ENCODE measurements at regions not wholly inside any gene's neighbourhood (a gene's known extent, or its start where the extent isn't known, plus 50 kb on each side); places are given as distances from the start of the nearest gene placed in this dataset.

DNA sequence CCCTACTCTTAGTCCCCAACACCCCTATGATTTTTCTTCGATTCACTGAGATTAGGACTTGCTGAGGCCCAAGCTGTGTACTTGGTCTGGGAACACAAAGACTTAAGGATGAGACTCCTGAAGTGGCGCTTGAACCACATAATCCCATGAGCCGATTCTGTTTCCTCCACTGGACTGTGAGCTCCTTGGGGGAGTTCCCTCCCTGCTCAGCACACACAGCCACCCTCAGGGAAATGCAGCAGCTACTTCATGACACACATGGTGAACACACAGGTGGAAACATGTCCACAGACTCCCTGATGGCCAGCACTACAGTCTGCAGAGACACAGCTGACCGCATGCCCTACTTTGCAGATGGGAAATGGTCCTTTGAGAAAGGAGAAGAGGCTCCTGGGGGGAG lies 101.1 kb downstream of the C5orf15 start:
- TF ChIP-seq POLR2A (IDR thresholded peaks at IDR 0.05) (no peak), EP300 (IDR thresholded peaks at IDR 0.05; ENCODE audit: low read depth) (no peak), POLR2AphosphoS5 (IDR thresholded peaks at IDR 0.05) (no peak)
- TF ChIP-seq, protein P1, sequence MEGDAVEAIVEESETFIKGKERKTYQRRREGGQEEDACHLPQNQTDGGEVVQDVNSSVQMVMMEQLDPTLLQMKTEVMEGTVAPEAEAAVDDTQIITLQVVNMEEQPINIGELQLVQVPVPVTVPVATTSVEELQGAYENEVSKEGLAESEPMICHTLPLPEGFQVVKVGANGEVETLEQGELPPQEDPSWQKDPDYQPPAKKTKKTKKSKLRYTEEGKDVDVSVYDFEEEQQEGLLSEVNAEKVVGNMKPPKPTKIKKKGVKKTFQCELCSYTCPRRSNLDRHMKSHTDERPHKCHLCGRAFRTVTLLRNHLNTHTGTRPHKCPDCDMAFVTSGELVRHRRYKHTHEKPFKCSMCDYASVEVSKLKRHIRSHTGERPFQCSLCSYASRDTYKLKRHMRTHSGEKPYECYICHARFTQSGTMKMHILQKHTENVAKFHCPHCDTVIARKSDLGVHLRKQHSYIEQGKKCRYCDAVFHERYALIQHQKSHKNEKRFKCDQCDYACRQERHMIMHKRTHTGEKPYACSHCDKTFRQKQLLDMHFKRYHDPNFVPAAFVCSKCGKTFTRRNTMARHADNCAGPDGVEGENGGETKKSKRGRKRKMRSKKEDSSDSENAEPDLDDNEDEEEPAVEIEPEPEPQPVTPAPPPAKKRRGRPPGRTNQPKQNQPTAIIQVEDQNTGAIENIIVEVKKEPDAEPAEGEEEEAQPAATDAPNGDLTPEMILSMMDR (IDR thresholded peaks at IDR 0.05), result no peak
- Histone ChIP-seq H3K9me3 (no peaks in the 10 kb centered on the region), H3K27me3 (peaks cover 3% of the 10 kb centered on the region), H3K27ac (no peak overlapping the region), H3K4me1 (no peaks in the 10 kb centered on the region), H3K4me3 (no peak overlapping the region), H3K36me3 (no peaks in the 10 kb centered on the region)
- in situ Hi-C loops (cut with MboI; ENCODE audit: low pct_ligation_motif_present in 1 of 4, low pct_unique_long_range_greater_than_20kb in 1 of 4, low sequenced_read_pairs in 3 of 4), result loop anchor here in 2 of 4 donors (25.0 kb wide), 3 partner anchors 430 to 755 kb away; no protein-coding TSS in a partner anchor
- WGBS, 2 donors (ENCODE audit: low coverage in 1 of 2), result 89 to 100% methylated on average over 1 to 4 of the region's 4 CpGs
- DNase-seq, result no peak
- intact Hi-C loops (cut with DNase I; ENCODE audit: low total_unique reads), result no loop called here

DNA sequence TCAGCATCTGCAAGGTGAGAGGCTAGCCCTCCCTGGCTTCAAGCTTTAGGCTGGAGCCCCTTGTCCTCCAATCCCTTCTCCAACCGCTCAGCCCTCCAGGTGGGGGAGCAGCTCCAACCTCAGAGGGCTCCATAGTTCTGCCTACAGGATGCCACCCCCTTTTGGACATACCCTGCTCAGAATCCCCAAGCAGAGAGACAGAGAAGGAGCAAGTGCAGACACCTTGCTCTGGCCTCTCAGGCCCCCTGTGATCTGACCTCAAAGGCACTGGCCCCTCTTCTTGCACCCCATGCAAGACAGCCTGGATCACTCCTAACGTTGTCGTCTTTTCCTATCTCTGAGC lies 101.6 kb downstream of the C5orf15 start:
- no peak for DNase-seq
- H3K36me3 ChIP-seq, result no peaks in the 10 kb centered on the region
- H3K4me3 ChIP-seq, result no peak overlapping the region
- no peak overlapping the region for H3K27ac ChIP-seq
- intact Hi-C loops (cut with DNase I; ENCODE audit: low total_unique reads) (no loop called here), in situ Hi-C loops (cut with MboI; ENCODE audit: low pct_ligation_motif_present in 1 of 4, low pct_unique_long_range_greater_than_20kb in 1 of 4, low sequenced_read_pairs in 3 of 4) (loop anchor here in 2 of 4 donors (25.0 kb wide), 3 partner anchors 430 to 755 kb away; no protein-coding TSS in a partner anchor)
- no peaks in the 10 kb centered on the region for H3K9me3 ChIP-seq
- H3K27me3 ChIP-seq, result peaks cover 3% of the 10 kb centered on the region
- no peaks in the 10 kb centered on the region for H3K4me1 ChIP-seq
- WGBS, 2 donors (ENCODE audit: low coverage in 1 of 2), result 76% methylated on average over 3 of the region's 3 CpGs; no CpG with 5 or more reads in 1 of the 2 donors
- TF ChIP-seq POLR2A (IDR thresholded peaks at IDR 0.05), result no peak
- TF ChIP-seq POLR2AphosphoS5 (IDR thresholded peaks at IDR 0.05), result no peak
- TF ChIP-seq, protein P1 (IDR thresholded peaks at IDR 0.05), result no peak
- TF ChIP-seq EP300 (IDR thresholded peaks at IDR 0.05; ENCODE audit: low read depth), result no peak

DNA sequence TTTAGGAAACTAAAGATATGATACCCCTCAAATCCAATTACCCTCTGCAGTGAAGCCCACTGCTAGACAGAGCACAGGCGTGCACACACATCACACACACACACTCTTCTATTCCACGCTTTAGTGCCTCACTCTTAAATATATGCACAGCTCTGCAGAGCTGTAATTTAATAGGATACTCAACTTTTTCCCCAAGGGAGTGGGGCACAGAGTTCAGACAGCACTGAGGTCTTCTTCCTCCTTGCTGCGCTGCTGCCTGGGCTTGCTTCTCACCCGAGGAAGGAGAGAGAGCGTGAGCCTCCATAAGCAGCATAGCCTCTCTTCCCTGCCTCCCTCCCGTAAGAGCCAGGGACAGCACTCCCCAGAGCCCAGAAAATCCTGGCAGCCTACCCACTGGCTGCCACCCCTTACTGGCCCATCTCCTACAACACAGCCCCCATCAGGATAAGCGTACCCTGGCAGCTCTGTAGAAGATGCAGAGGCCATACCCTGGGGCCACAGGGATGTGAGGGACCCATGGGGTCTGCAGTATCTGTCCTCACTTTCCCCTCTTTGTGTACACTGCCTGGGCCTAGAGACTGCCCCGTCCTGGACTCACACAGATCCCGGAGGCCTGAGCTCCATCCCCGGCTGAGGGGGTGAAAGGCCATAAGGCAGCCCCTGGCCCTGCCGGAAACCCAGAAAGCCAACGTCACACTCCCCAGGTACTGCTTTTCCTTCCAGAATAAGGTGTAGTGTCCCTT lies 102.1 kb downstream of the C5orf15 start:
- DNase-seq, result no peak
- H3K4me3 ChIP-seq, result no peak overlapping the region
- H3K27me3 ChIP-seq, result peaks cover 3% of the 10 kb centered on the region
- TF ChIP-seq EP300 (IDR thresholded peaks at IDR 0.05; ENCODE audit: low read depth), result no peak
- no peaks in the 10 kb centered on the region for H3K36me3 ChIP-seq
- no peak overlapping the region for H3K27ac ChIP-seq
- in situ Hi-C loops (cut with MboI; ENCODE audit: low pct_ligation_motif_present in 1 of 4, low pct_unique_long_range_greater_than_20kb in 1 of 4, low sequenced_read_pairs in 3 of 4), result loop anchor here in 2 of 4 donors (25.0 kb wide), 3 partner anchors 429 to 754 kb away; no protein-coding TSS in a partner anchor
- WGBS, 2 donors (ENCODE audit: low coverage in 1 of 2), result 82% methylated on average over 12 of the region's 12 CpGs; no CpG with 5 or more reads in 1 of the 2 donors
- H3K9me3 ChIP-seq, result no peaks in the 10 kb centered on the region
- no peaks in the 10 kb centered on the region for H3K4me1 ChIP-seq
- intact Hi-C loops (cut with DNase I; ENCODE audit: low total_unique reads), result no loop called here

DNA sequence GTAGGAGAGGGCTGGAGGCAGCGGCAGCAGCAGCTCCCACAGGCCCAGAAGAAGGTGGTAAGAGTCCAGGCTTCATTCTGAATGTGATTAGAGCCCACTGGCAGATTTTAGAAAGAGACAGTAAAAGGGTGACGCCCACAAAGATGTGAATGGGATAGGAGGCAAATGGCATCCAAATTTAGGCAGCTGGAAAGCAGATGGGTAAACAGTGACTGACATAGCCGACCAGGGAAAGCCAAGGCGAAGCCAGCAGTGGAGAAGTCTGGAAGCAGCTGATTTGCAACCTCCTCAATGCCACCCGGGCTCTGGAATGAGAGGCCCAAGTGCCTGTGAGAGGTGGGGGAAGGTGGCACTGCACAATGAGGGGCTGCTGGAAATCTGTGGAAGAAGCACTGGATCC lies 103.3 kb downstream of the C5orf15 start:
- intact Hi-C loops (cut with DNase I; ENCODE audit: low total_unique reads), result no loop called here
- WGBS, 2 donors (ENCODE audit: low coverage in 1 of 2), result 56 to 66% methylated on average over 3 to 5 of the region's 5 CpGs

More for the DNA sequence above, 103.3 kb downstream of the C5orf15 start:
- no peaks in the 10 kb centered on the region for H3K36me3 ChIP-seq
- no peak for DNase-seq
- no peaks in the 10 kb centered on the region for H3K9me3 ChIP-seq
- no peak overlapping the region for H3K4me3 ChIP-seq
- no peak overlapping the region for H3K27ac ChIP-seq
- no peaks in the 10 kb centered on the region for H3K27me3 ChIP-seq
- in situ Hi-C loops (cut with MboI; ENCODE audit: low pct_ligation_motif_present in 1 of 4, low pct_unique_long_range_greater_than_20kb in 1 of 4, low sequenced_read_pairs in 3 of 4), result loop anchor here in 2 of 4 donors (25.0 kb wide), 3 partner anchors 428 to 753 kb away; no protein-coding TSS in a partner anchor
- H3K4me1 ChIP-seq, result no peaks in the 10 kb centered on the region
- TF ChIP-seq POLR2AphosphoS5 (IDR thresholded peaks at IDR 0.05), result no peak
- no peak for TF ChIP-seq POLR2A (IDR thresholded peaks at IDR 0.05)
- TF ChIP-seq, protein P1 (IDR thresholded peaks at IDR 0.05), result no peak
- no peak for TF ChIP-seq EP300 (IDR thresholded peaks at IDR 0.05; ENCODE audit: low read depth)
